Activated T-cell treated with anti-CD3 and anti-CD28 coated beads for 24 hours (primary cell): ENCODE measurements at regions not wholly inside any gene's neighbourhood (a gene's known extent, or its start where the extent isn't known, plus 50 kb on each side); places are given as distances from the start of the nearest gene placed in this dataset.

ENCODE experiments used
- DNase-seq: peaks from one replicate; pipeline ENCODE4 v3.0.0-alpha.2; 2020; ENCODE audit warnings: low read depth

DNA sequence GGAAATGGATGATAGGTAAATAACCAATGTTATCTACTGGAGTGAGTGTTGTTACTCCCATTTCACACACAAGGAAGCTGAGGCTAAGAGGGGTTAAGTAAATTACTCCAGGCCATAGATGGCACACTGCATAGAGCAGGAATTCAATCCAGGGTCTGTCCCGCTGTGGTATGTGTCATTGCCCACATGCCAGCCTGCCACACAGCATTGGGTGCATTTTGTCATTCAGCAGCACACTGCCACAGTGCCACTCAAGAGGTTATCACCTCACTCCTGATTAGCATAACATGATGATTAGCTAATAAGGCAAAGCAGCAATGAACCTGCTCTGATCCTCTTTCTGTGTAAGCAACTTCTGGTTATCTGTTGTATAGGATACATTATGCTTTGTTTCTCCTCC is 157.4 kb upstream of the CTNNB1 start:
- DNase-seq: no peak

DNA sequence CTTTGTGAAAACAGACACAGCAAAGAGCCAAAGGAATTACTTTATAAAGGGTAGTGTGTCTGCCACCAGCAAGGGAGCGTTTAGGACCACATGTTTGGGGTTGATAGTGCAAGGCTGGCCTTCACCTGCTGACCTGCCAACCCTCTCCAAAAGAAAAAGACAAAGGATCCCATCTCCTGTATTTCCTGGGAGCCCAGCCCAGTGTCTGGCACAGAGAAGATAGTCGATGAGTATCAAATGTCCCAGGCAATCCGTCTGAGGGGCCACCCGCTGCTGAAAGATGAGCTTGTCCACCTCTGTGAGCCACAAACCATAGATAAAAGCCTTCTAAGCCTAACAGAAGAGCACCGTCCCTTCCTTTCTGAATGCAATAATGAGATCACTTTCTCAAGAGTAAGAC is 154.8 kb upstream of the CTNNB1 start:
- no peak for DNase-seq

DNA sequence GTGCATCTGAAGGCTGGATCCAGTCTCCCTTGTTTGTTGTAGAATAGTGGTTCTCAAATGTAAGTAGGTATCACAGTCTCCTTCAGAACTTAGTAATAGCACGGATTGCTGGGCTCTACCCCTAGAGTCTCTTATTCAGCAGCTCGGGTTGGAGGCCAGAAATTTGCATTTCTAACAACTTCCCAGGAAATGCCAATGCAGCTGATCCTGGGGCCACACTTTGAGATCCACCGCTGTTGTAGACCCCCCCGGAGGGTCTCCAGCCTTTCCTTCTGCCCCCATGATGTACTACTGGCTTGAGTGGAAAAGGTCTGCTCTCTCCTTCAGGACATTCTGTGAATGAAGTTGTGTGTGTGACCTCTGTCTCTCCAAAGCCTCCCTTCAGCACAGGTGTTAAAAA is 153.8 kb upstream of the CTNNB1 start:
- no peak for DNase-seq

DNA sequence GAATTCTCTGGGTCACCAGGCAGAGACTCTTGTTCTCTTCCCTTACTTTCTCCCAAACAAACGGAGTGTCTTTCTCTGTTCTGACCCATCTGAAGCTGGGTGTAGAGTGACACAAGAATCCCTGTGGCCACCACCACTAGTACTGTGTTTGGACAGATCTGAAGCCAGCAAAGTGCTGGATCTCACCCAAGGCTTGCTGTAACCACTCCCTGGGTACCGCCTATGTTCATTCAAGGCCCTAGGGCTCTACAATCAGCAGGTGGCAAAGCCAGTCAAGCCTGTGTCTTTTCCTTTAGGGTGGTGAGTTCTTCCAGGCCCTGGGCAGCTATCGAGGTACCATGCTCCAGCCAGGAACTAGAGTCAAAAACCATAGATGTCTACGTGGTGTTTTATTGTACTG is 149.2 kb upstream of the CTNNB1 start:
- no peak for DNase-seq

DNA sequence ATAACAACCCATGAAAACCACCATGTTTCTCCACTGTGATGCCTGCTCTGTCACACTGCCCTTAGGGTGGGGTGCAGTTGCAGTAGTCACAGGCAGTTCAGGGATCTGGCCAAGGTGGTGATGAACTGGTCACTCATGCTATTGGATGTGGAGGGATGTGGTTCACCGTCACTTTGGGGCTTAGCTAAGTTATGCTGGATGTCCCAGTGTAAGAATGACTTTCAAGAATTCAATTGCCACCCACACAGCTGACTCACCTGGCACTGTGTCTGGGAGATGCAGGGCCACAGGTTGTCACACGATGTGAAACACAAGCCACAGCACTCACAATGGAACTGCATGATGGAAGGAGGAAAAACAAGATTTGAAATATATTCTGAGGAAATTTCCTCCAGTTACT is 146.1 kb upstream of the CTNNB1 start:
- no peak for DNase-seq

DNA sequence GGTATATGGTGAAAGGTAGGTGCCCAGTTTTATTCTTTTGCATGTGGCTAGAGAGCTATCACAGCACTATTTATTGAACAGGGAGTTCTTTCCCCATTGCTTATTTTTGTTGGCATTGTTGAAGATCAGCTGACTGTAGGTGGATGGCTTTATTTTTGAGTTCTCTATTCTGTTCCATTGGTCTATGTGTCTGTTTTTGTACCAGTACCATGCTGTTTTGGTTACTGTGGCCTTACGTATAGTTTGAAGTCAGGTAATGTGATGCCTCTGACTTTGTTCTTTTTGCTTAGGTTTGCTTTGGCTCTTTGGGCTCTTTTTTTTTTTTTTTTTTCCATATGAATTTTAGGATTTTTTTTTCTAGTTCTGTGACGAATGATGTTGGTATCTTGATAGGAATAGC is 139.2 kb upstream of the CTNNB1 start:
- DNase-seq: no peak

DNA sequence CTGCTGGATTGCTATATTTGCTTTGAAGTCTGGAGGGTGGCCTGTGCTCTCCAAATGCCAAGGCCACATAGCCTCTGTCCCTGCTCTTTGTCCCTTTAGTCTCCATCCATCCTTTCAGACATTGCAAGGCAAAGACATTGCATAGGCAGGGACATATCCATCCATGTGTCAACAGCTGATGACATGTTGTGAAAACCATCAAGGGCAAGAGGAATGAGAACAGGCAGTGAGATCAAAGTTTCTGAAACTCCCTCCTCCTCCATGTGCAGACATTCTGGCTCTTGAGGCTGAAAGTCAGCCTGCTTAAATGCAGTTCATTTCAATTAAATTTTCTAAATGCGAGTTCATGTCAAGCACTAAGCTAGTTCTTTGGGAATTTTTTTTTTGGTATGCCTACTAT is 135.2 kb upstream of the CTNNB1 start:
- DNase-seq: no peak

DNA sequence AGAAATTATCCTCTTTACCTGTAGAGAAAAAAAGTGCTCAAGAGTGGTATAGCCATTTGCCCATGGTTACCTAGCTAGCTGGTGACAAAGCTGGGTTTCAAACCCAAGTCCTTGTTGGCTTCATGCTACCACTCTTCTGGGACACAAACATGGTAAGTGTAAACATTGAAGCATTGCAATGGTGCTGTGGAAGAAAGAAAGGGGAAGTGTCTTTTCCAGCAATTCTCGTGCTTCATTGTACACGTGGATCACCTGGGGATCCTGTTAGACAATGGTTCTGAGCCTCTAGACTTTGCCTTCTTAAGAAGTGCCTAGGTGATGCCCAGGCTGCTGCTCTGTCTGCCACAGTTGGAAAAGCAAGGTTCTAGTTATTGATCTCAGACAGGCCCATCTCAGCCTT is 134.8 kb upstream of the CTNNB1 start:
- DNase-seq: no peak

DNA sequence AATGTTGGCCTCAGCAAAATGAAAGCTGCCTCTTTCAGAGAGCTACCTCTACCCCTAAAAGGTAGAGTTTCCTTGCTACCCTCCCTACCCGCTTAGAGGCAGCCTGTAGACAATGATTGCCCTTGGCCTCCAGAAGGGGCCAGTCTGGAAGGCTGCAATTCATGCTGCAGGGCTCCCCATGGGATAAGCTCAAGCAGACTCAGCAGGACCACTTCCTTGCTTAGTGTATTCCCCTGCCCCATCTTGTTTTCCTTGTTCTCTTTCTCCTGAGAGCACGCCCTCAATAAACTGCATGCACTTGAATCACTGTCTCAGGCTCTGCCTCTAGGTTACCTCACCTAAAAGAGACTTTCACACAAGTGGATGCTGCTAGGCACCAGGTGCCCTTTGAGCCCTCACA is 134.0 kb upstream of the CTNNB1 start:
- no peak for DNase-seq

DNA sequence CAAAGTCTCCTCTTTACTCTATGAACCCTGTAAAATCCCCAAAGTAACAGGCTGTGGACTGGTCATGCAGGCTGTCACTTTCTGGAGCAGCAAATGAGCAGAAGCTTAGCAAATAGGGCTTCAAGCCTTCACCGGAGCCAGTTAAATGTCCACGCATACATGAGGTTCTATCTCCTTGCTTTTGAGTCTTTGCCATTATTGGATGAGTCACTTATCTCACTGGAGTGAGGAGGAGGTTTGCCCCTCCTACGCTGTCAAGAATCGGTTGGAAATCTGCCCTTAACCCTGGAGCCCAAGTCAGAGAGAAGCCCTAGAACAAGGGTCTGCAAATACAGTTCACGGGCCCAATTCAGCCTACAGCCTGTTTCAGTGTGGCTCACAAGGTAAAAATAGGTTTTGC is 126.1 kb upstream of the CTNNB1 start:
- DNase-seq: no peak

DNA sequence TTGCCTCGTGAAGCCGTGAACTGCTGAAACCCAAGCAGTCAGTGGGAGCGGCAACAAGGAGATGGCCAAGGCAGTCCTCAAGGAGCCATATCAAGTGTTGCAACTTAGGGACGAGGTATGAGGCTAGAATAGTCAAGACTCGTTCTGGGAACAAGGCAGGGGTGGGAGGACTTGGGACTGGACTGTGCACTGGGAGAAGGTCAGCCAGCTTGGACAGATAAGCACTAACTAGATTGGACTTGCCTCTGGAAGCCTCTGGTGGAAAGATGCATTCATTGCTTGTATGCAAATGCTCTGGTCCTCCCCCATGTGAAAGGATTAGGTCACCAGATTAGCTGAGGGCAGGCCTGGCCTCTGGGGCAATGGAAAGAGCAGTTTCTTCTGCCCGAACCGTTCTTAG is 123.3 kb upstream of the CTNNB1 start:
- no peak for DNase-seq

DNA sequence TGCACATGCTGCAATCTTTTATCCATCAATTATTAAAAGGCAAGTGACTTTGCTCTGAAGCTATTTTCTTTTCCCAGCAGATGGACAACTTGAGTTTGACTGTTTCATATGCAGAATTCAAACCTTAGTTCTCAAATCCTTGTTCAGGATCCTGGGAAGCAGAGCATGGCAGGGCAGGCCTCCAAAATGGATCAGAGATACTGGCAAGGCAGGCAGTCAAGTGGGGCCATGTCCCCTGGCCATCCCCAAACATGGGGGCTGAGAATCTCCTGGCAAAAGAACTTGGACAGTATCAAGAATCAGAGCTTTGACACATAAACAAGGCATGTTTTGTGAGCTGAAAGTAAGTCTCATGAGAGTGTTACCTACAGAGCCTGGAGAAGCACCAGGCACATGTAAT is 122.9 kb upstream of the CTNNB1 start:
- DNase-seq: no peak

DNA sequence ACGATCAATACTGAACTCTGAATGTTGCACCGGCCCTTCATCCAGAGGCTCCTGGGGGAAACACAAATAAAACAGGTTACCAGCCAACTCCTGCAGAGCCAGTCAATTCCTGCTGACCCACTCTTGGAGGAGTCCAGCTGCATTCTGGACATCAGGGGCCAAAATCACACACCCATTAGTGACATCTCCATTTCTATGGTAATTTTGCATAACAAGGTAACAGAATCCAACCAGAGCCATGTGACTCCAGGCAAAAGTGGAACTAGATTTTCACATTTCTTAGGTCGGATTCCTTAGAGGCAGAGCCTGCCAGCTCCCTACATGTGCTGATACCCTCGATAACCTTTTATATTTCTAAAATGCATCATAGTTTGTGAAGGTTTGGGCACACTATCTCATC is 119.2 kb upstream of the CTNNB1 start:
- DNase-seq: no peak

DNA sequence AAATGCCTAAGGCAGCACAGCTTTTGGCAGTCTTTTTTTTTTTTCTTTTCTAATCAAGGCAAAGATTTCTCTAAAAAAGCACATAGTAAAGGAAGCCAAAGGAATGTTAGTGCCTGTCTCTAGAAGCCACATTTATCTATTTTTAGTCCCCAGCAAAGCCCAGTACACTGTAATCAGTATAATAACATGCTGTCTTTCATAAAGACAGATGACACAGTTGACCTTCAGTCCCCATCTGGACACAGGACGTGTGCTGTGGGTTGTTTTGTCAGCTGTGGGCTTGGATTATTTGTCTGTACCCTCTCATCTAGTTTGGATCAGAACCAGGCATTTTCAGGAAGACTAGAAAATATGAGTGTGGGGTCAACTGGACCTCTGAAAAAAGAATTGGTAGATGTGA is 110.4 kb upstream of the CTNNB1 start:
- DNase-seq: no peak

DNA sequence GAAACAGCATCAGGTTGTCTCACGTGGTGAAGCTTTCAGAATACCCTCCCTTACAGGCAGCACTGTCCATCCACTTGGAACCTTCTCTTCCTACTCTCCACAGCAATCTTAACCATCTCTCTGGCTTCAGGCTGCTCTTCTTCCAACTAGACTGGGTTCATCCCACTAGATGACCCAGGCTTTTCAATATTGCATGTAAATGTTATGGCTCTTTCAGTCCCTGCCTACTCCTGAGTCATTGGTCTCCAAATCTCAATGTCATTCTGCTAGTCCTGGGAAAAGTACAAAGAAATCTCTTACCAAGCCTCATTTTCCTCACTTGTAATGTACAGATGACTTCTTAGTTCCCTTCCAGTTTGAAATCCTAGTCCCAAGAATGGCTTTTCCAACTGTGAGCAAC is 109.7 kb upstream of the CTNNB1 start:
- no peak for DNase-seq

DNA sequence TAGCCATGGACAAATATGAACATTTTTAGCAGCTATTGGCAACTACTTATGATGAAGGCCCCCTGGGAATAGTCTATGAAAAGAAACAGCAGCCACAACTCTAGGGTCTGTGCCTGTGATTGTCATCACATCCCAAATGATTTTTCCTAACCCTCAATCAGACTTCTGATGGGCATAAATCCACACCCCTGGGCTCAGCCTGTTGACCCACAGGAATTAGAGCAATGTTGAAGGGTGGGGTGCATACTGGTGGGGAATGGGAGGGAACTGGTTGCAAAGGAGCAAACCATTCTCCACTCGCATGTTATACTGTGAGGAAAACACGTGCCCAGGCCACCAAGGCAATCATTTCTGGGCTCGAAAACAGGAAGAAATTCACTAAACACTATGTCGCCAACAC is 106.5 kb upstream of the CTNNB1 start:
- DNase-seq: no peak

DNA sequence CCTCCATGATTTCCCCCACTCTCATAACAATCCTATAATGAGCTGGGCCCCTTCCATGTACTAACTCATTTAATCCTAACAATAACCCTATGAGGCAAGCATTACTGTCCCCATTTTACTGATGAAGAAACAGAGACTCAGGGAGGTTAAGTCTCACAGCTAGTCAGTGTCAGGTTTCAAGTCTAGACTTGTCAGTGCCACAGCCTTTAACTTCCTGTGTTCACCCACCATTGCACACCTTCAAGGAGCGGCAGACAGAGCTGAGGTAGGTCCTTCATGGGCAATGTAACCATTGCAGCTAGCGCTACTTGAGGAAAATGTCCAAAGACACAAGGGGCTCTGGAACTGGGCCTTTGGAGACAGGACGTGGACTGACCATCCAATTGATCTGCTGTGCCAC is 105.8 kb upstream of the CTNNB1 start:
- no peak for DNase-seq

DNA sequence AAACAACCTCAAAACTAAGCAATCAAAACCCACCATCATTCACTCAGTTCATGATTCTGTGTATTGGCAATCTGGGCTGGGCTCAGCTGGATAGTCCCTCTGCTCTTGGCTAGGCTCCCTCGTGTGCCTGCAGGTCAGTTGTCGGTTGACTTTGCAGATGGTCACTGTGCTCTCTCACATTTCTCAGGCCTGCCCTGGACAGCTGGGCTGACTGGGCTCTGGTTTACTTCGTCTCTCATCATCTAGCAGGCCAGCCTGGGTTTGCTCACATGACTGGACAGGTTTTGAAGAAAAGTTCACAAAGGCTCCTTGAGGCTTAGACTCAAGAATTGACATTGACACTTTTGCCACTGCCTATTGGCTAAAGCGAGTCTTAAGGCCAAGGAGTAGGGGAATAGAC is 105.0 kb upstream of the CTNNB1 start:
- no peak for DNase-seq

DNA sequence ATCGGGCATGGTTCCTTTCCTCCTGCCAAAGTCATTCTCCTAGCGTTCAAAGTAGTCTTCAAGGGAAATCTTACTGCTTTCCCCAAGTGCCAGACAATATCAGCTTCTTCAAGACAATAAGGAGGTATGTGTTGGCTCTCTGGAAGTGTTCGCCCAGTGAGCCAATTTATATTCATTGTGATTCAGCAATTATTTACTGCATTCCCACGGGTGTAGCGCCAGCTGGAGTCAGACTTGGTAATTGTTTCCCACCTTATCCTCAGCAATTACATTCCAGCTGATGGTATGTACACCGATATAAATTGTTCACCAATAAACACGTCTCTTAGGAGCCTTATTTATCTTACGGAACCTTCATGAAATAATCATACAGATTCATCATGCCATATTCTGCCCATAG is 103.6 kb upstream of the CTNNB1 start:
- no peak for DNase-seq

DNA sequence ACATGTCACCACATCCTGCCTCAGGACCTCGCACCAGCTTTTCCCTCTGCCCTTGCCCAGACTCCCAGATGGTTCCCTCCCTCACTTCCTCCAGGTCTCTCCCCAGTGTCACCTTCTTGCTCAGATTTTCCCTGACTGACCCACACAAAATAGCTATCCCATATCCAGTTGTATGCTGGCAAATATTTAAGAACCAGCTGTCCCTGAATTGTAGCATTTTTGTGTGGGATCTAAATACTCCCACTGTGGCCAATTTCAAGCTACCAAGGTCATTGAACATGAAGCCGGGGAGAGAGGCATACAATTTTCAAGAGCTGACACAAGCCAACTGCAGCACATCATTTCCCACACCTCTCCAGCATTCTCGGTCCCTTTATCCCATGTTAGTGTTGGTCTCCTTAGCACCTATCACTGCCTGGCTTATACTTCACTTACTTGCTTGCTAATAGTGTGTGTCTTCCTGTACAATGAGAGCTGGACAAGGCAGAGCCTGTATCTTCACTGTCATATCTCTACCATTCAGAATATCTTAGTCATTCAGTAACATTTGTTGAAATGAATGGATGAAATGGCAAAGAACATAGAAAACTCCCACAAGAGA is 101.3 kb upstream of the CTNNB1 start:
- DNase-seq: no peak

DNA sequence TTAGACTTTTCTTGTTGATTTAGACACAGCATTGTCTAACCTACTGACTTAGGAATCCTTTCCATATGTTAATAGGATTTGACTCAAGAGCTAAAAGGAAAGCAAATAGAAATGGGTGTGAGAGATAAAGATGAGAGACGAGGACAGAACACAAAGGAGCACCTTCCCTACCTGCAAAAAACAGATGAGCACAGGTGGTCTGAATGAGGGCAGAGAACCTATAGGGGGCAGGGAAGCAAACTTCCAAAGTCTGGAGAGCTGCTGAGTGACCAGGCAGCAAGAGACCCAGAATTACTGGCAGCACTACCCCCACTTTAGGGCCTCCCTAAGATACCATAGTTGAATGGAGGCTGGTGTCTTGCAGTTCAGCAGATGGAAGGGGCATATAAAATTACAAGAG is 98.1 kb upstream of the CTNNB1 start:
- no peak for DNase-seq

DNA sequence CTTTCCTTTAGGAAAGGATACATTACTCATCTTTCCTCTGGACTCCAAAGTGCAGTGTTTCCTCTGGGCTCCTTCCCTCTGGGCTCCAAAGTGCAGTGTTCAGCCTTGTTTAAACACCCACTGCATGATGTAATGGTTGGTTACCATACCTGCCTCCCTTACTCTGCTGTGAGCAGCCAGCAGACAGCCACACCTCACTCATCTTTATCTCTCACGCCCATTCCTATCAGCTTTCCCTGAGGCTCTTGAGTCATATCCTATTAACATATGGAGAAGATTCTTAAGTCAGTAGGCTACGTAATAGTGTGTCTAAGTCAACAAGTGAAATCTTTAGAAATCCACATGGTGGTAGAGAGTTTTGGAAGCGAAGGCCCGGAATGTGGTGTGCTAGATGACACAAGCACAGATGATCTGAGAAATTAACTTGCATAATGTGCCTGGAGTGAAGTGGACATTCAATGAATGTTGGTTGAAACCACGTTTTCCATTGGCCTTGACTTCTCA is 97.2 kb upstream of the CTNNB1 start:
- DNase-seq: no peak

DNA sequence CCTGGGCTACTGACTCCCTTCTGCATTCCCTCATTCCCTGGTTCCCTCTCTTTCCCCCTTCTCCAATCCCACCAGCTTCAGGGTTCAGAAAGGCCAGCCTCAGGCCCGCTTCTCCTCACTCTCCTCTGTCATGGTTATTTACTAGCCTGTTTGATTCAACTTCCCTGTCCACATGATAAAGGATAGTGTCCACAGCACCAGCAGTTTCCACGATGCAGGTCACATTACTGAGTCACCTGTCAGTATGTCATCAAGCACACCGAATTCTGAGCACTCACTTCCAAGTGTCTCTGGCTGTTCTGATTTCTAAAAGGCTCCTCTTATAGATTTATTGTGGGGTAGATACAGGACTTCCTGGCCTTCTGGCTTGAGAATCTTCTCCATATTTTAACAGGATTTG is 96.6 kb upstream of the CTNNB1 start:
- no peak for DNase-seq

DNA sequence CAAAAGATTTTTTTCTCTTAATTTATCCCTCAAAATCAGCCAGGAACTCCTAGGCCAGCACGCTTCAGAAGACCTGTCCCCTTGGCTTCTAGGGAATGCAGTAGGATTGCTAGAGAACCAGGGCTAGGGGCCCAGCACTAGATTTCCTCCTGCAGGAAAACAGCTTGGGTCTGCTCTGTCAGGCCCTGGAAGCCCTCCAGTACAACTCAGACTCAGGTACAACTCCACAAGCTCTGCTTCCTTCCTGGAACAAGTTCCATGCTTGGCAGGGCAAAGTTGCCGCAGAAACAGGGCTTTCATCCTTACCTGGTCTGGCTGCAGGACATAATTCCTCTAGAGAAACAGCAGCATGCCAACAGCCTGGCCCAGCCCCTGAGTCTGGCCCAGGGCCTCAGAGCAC is 96.1 kb upstream of the CTNNB1 start:
- DNase-seq: no peak

DNA sequence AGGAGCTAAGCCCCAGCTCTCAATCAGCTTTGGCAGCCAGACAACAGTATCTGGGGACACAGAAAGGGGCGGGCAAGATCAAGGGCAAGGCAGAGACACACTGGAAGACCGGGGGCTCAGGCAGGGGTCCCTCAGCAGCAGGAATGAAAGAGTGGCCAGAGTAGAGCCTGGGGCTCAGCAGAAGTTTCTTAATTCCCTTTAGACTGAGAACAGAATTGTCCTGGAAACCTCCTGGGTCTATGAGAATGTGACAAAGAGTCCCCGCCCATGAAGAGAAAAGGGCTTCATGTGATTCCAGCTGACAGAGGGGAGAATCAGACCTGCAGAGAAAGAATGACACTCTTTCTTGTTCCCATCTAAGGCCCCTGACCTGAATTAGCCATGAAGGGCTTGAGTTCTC is 95.2 kb upstream of the CTNNB1 start:
- DNase-seq: no peak
